ENCODE measurements at regions not wholly inside any gene's neighbourhood (a gene's known extent, or its start where the extent isn't known, plus 50 kb on each side); places are given as distances from the start of the nearest gene placed in this dataset.
"Not testable (repeated sequence)": the region's sequence is repeated elsewhere in the genome, so short reads cannot be mapped to it uniquely, and the experiment has no call there.

DNA sequence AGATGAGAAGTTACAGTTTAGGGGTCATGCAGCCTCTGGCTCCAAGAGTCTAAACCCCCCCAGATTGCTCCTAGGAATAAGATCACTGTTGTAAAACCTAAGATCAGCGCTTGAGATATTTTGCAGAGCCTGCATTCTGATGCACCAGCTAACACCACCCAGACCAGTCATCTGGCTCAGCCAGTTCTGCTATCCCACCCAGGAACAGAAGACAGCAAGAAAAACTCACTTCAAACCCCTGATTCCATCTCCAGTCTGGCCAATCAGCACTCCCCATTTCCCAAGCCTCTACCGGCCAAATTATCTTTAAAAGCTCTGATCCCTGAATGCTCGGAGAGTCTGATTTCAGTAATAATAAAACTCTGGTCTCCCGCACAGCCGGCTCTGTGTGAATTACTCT lies 158.6 kb downstream of the ZNF664 start:
- DNase-seq: no peak

- DNase-seq: no peak
Observed at GRCh38 chr12:124132530-124132929, 159.5 kb downstream of the ZNF664 start.

GRCh38 chr12:124136796-124137195 lies 158.1 kb upstream of the RFLNA start:
- DNase-seq: no peak

DNA sequence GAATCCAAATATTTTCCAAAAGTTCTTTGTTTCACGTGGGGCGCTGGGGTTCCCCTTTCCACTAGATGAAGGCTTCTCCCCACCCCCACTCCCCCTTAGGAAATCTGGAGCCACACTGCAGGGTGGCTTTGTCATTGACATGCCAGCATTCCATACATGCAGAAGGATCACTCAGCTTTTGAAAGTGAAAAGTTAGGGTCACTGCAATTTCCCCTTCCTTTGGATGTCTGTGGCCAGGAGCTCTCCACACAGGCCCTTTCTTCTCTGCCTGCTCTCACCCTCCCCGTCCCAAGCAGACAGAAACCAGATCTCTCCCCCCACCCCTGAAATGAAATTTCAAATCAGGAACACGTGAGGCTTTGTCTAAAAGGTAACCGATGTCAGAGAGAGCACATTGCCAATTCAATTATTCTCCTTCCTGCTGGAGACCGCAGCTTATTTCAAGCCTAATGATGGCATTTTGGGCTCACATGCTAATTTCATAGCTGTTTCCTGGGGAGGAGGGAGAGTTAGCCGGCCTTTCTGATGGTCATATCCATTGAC lies 153.9 kb upstream of the RFLNA start:
- DNase-seq: no peak

DNA sequence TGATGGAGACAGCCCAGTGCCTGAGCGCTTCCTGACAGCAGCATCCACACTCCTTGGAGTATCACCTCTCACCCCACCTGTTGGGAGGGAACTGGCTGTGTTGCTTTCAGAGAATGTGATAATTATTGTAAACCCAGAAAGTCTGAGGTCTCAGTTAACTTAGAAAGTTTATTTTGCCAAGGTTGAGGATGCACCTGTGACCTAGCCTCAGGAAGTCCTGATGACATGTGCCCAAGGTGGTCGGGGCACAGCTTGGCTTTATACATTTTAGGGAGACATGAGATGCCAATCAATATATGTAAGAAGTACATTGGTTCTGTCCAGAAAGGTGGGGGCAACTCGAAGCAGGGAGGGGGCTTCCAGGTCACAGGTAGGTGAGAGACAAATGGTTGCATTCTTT lies 153.3 kb upstream of the RFLNA start:
- DNase-seq: not testable (repeated sequence)

DNA sequence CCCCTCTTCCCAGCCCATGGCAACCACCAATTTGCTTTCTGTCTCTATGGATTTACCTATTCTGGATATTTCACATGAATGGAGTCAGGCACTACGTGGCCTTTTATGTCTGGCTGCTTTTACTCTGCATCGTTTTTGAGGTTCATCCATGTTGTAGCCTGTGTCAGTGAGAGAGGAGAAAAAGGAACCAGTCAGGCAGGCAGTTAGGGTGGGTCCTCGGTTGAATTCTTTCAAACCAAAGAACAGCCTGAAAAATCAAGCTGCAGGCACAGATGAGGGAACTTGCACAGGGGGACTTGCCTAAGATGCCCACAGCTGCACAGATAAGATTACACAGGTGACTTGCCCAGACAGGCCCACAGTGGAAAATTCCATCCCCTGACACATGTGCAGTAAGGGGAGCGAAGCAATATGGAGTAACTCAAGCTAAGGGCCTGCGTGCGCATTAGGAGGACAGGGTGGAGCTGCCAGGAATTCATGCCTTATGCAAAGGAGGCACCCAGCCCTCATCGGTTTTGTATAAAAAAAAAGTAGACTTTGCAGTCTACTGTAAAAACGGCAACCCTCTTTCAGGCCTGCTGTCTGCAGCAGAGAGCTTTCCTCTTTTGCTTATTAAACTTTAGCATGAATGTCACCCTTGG lies 152.4 kb upstream of the RFLNA start:
- no peak for DNase-seq

DNA sequence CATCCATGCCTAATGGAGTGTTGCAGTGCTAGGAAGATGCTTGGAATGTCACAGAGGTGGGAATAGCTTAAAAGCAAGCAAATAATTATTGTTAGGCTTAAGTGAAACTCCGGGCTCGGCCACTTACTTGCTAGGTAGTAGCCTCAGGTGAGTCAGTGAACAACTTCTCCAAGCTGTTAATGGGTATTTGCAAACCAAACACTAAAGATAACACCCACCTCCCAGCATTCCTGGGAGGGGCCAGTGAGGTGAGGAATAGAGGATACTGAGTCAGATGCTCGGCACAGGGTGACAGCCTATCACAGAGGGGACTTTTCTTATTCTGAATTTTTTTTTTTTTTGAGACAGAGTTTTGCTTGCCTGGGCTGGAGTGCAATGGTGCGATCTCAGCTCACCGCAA lies 151.2 kb upstream of the RFLNA start:
- DNase-seq: no peak

GRCh38 chr12:124144531-124145194 lies 150.2 kb upstream of the RFLNA start:
- DNase-seq: no peak

- no peak for DNase-seq
Observed at GRCh38 chr12:124147027-124147426, 147.9 kb upstream of the RFLNA start.

GRCh38 chr12:124147575-124147974 lies 147.3 kb upstream of the RFLNA start:
- no peak for DNase-seq

- no peak for DNase-seq
Observed at GRCh38 chr12:124148481-124149273, 146.2 kb upstream of the RFLNA start.

DNA sequence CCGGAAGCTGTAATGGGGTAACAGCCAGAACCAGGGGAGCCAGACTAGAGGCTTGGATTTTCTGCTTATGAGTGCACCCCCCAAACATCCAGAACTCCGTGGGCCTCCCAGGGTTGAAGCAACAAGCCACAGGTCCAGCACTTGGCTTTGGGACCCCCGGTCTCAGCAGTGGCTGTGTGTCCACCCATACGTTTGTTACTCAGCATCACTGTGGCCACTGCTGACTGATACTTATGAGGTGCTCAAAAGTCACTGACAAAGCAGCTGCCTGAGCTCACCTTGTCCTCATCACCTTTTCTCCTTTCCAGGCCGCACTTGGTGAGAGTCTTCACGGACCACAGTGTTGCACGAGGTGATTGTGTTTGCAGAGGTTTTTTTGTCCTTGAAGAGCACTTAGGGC lies 145.6 kb upstream of the RFLNA start:
- DNase-seq: no peak

- DNase-seq: no peak
Observed at GRCh38 chr12:124150168-124150567, 144.7 kb upstream of the RFLNA start.

DNA sequence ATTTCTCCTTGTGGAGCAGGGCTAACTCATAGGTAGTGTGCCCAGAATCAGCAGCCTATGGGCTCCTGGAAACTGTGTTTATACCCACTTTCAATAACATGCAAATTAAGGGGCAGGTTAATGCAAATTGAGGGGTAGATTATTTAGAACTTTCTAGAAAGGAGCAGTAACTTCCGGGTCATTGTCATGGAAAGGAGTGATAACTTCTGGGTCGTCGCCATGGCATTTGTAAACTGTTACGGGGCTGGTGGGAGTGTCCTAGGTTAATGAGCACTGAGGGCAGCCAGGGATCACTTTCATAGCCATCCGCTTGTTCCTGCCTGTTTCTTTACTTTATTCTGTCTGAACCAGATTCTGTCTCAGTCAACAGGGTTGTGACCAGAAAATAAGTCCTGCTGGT lies 143.3 kb upstream of the RFLNA start:
- no peak for DNase-seq

GRCh38 chr12:124152731-124153130 lies 142.2 kb upstream of the RFLNA start:
- DNase-seq: no peak

GRCh38 chr12:124153392-124153791 lies 141.5 kb upstream of the RFLNA start:
- DNase-seq: no peak

GRCh38 chr12:124157406-124157805 lies 137.5 kb upstream of the RFLNA start:
- DNase-seq: no peak

GRCh38 chr12:124159655-124160054 lies 135.2 kb upstream of the RFLNA start:
- DNase-seq: no peak

GRCh38 chr12:124160097-124160756 lies 134.7 kb upstream of the RFLNA start:
- no peak for DNase-seq

DNA sequence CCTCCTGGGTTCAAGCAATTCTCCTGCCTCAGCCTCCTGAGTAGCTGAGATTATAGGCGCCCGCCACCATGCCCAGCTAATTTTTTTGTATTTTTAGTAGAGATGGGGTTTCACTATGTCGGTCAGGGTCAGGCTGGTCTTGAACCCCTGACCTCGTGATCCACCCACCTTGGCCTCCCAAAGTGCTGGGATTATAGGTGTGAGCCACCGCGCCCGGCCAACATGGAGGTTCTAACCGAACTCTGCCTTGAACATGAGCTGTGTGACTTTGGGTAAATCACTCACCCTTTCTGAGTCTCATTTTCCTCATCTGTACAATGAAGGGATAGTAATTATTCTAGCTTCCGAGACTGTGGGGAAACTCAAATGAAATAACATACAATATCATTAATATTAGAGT lies 133.5 kb upstream of the RFLNA start:
- not testable (repeated sequence) for DNase-seq

GRCh38 chr12:124162151-124163110 lies 132.5 kb upstream of the RFLNA start:
- DNase-seq: peak; percentile 23

DNA sequence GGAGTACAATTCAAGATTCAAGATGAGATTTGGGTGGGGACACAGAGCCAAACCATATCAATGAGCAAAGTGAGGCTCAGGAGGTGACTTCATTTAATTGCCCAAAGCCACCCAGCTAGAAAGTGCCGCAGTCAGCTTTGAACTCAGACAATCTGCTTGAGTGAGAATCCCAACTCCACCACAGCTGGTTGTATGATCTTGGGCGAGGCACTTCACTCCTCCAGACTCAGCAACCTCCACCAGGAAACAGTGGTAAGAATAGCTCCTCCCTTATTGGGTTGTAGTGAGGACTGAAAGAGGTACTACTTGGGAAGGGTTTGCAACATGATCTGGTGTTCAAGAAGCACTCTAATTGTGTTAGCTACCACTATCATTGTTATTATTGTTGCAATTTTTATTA lies 129.2 kb upstream of the RFLNA start:
- DNase-seq: no peak
